Endothelial cell (in vitro differentiated cells): ENCODE measurements at regions not wholly inside any gene's neighbourhood (a gene's known extent, or its start where the extent isn't known, plus 50 kb on each side); places are given as distances from the start of the nearest gene placed in this dataset.

Experiments
- DNase-seq: peaks from one replicate; pipeline ENCODE4 v3.0.0; 2021; ENCODE audit warnings: low spot score
- H3K27ac Mint-ChIP-seq: one replicate; pipeline ENCODE4 v1.8.0; 2021; ENCODE audit warnings: mixed read lengths, inconsistent platforms; ENCODE audit not compliant: unreplicated experiment
- H3K27me3 Mint-ChIP-seq: one replicate; pipeline ENCODE4 v1.8.0; 2021; ENCODE audit warnings: mild to moderate bottlenecking, moderate library complexity, mixed read lengths, inconsistent platforms; ENCODE audit not compliant: unreplicated experiment
- H3K36me3 Mint-ChIP-seq: one replicate; pipeline ENCODE4 v1.8.0; 2021; ENCODE audit warnings: mild to moderate bottlenecking, low read depth, mixed read lengths, inconsistent platforms; ENCODE audit not compliant: unreplicated experiment
- H3K4me1 Mint-ChIP-seq: one replicate; pipeline ENCODE4 v1.8.0; 2021; ENCODE audit warnings: mild to moderate bottlenecking, mixed read lengths, inconsistent platforms; ENCODE audit not compliant: unreplicated experiment
- H3K4me3 Mint-ChIP-seq: one replicate; pipeline ENCODE4 v1.8.0; 2021; ENCODE audit warnings: mild to moderate bottlenecking, mixed read lengths, inconsistent platforms; ENCODE audit not compliant: unreplicated experiment
- H3K9me3 Mint-ChIP-seq: one replicate; pipeline ENCODE4 v1.8.0; 2021; ENCODE audit warnings: mixed read lengths, inconsistent platforms; ENCODE audit not compliant: unreplicated experiment
- TF ChIP-seq, protein P1 (sequence below): fragments of 200-600 bp; sonication (generic); IDR thresholded peaks from one replicate; pipeline ENCODE4 v1.5.0; 2021; ENCODE audit warnings: antibody characterized with exemption; ENCODE audit not compliant: unreplicated experiment

DNA sequence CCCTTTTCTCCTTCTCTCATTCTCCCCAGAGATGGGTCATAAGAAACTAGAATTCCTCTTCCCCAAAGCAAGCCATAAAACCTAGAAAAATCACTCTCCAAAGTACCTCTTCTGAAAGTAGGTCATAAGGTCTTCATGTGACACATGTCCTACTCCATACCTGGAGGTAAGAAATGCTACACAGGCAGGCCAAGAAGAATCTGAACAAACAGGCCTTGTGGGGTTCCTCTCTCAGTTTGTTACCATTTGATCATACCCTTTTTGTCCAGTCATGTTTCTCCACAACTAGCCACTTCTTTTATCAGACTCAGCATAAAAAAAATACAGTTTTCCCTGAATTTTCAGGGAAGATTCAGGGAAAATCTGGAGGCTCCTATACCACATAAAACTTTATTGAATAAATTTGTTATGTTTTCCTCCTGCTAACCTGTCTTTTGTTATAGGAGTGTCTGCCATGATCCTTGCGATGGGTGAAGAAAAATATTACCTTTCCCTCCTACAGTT, 134.4 kb upstream of the LMO4 start:
- Mint-ChIP-seq H3K27me3 (peaks cover 2% of the 10 kb centered on the region), H3K4me1 (peaks cover 6% of the 10 kb centered on the region), H3K9me3 (no peaks in the 10 kb centered on the region), H3K27ac (no peak overlapping the region), H3K4me3 (no peak overlapping the region), H3K36me3 (no peaks in the 10 kb centered on the region)
- DNase-seq = no peak
- TF ChIP-seq, protein P1, sequence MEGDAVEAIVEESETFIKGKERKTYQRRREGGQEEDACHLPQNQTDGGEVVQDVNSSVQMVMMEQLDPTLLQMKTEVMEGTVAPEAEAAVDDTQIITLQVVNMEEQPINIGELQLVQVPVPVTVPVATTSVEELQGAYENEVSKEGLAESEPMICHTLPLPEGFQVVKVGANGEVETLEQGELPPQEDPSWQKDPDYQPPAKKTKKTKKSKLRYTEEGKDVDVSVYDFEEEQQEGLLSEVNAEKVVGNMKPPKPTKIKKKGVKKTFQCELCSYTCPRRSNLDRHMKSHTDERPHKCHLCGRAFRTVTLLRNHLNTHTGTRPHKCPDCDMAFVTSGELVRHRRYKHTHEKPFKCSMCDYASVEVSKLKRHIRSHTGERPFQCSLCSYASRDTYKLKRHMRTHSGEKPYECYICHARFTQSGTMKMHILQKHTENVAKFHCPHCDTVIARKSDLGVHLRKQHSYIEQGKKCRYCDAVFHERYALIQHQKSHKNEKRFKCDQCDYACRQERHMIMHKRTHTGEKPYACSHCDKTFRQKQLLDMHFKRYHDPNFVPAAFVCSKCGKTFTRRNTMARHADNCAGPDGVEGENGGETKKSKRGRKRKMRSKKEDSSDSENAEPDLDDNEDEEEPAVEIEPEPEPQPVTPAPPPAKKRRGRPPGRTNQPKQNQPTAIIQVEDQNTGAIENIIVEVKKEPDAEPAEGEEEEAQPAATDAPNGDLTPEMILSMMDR = no peak

DNA sequence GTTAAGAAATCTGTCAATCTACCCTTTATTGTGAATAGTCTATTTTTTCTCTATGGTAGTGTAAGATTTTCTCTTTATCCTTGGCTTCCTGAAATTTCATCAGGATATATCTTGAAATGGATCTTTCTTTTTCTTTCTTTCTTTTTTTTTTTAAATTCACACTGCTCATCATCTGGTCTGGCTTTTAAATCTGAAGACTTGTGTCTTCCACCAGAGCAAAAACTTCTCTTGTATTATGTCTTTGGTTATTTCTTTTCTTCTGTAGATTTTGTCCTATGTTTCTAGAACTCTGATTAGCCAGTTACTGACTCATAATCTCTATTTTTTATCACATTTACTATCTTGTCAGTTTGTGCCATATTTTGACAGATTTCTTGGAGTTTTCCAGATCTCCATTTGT, 133.8 kb upstream of the LMO4 start:
- Mint-ChIP-seq H3K27me3 (peaks cover 2% of the 10 kb centered on the region), H3K27ac (no peak overlapping the region), H3K4me1 (peaks cover 6% of the 10 kb centered on the region), H3K4me3 (no peak overlapping the region), H3K9me3 (no peaks in the 10 kb centered on the region), H3K36me3 (no peaks in the 10 kb centered on the region)
- TF ChIP-seq, protein P1 = no peak
- no peak for DNase-seq

DNA sequence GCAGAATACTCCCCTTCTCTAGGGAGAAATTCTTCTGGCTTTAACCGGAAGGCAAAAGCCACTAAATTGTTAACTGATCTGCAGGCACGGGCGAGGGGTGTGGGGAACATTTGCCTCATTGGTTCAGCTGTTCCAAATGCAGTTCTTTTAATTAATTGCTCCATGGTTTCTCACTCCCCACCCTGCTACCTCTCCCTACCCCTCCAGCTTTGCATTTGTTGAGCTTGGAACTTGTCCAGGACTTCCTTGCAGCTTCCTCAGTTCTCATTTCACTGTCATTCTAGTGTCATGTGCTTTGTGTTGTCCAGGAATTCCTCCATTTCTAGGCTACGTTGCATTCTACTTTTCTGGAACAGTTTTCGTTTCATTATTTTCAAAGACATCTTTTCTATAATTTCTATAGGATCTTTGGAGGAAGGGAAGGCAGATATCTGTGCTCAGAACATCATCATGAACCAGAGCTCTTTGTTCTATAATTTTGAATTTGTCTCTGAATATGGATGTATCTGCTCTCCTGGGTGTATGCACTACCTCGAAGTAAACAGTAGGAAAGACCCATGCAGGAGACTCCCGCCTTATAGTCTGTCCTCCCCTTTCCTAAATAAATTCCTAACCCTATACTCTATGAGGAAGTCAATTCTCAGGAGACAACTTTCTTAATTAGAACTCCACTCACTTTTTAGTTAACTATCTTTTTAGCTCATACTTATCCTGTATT, 132.4 kb upstream of the LMO4 start:
- Mint-ChIP-seq H3K4me1 (peaks cover 5% of the 10 kb centered on the region), H3K36me3 (no peaks in the 10 kb centered on the region), H3K4me3 (no peak overlapping the region), H3K27me3 (peaks cover 7% of the 10 kb centered on the region), H3K9me3 (no peaks in the 10 kb centered on the region), H3K27ac (no peak overlapping the region)
- DNase-seq = no peak
- TF ChIP-seq, protein P1 = no peak

DNA sequence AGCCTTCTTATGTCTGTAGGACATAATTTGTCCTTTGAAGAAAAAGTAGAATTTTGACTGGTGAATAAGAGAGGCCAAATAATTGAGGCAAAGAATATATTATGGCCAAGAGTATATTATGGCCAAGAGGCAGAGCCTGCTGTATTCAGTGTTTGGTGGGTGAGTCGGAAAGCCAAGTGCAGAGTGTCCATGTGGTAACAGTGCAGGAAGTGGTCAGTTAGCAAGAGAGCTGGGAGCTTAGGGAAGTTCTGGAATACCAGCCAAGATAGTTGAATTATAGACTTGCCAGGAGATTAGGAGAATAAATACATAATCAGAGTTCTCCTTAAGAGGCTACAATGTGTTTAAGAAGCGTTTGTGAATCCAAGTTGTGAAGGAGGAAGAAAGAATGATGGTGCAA, 131.5 kb upstream of the LMO4 start:
- Mint-ChIP-seq H3K9me3 (no peaks in the 10 kb centered on the region), H3K27me3 (peaks cover 6% of the 10 kb centered on the region), H3K4me1 (peaks cover 3% of the 10 kb centered on the region), H3K4me3 (no peak overlapping the region), H3K36me3 (no peaks in the 10 kb centered on the region), H3K27ac (no peak overlapping the region)
- TF ChIP-seq, protein P1 = no peak
- no peak for DNase-seq

DNA sequence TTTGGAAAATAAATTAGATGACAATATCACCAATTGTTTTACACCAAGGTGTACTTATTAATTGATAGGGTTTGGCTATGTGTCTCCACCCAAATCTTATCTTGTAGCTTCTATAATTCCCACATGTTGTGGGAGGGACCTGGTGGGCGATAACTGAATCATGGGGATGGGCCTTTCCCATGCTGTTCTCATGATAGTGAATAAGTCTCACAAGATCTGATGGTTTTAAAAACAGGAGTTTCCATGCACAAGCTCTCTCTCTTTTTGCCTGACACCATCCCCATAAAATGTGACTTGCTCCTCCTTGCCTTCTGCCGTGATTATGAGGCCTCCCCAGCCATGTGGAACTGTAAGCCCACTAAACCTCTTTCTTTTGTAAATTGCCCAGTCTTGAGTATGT, 131.0 kb upstream of the LMO4 start:
- Mint-ChIP-seq H3K36me3 (no peaks in the 10 kb centered on the region), H3K27me3 (peaks cover 6% of the 10 kb centered on the region), H3K27ac (no peak overlapping the region), H3K9me3 (no peaks in the 10 kb centered on the region), H3K4me1 (peaks cover 3% of the 10 kb centered on the region), H3K4me3 (no peak overlapping the region)
- TF ChIP-seq, protein P1 = no peak
- no peak for DNase-seq
